Thyroid gland (tissue), 4 donors: ENCODE measurements at regions not wholly inside any gene's neighbourhood (a gene's known extent, or its start where the extent isn't known, plus 50 kb on each side); places are given as distances from the start of the nearest gene placed in this dataset.

Experiments used
- POLR2A ChIP-seq, 2 donors: fragments of 450-650 bp; IDR thresholded peaks; one replicate each; pipeline ENCODE4 v1.6.1; 2017; ENCODE audit warnings: antibody characterized with exemption in 2 of 2, mild to moderate bottlenecking in 2 of 2, moderate library complexity in 1 of 2
- TF ChIP-seq, protein P1 (sequence below), 6 experiments: fragments of 200-600 bp in 3 of 6; fragments of 450-650 bp in 3 of 6; sonication (generic) in 3 of 6; IDR thresholded peaks; one replicate each; pipeline ENCODE4 v1.5.1; 2016 to 2019; ENCODE audit warnings: antibody characterized with exemption in 6 of 6, mild to moderate bottlenecking in 2 of 6, inconsistent platforms in 1 of 6, moderate library complexity in 1 of 6

DNA sequence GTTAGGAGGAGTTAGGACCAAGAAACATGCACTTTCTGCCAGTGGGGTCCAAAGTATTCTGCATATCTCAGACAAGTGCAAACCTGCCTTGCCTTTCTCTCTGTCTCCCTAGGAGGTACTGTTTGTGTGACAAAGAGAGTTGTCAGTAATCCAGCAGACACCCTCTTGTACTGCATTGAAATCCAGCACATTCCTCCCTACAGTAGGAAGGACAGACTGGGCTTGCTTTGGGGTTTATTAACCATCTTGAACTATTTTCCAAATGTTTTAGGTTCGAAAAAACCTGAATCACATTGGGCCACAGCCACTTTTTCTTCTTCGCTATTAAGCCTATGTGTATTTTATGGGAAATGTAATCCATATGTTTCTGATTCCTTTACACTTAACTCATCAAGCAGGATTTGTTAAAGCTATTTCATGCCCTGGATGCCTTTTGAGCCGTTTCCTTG, 204.2 kb upstream of the KCNJ16 start:
- TF ChIP-seq, protein P1, sequence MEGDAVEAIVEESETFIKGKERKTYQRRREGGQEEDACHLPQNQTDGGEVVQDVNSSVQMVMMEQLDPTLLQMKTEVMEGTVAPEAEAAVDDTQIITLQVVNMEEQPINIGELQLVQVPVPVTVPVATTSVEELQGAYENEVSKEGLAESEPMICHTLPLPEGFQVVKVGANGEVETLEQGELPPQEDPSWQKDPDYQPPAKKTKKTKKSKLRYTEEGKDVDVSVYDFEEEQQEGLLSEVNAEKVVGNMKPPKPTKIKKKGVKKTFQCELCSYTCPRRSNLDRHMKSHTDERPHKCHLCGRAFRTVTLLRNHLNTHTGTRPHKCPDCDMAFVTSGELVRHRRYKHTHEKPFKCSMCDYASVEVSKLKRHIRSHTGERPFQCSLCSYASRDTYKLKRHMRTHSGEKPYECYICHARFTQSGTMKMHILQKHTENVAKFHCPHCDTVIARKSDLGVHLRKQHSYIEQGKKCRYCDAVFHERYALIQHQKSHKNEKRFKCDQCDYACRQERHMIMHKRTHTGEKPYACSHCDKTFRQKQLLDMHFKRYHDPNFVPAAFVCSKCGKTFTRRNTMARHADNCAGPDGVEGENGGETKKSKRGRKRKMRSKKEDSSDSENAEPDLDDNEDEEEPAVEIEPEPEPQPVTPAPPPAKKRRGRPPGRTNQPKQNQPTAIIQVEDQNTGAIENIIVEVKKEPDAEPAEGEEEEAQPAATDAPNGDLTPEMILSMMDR (IDR thresholded peaks at IDR 0.05) = no peak
- no peak for TF ChIP-seq POLR2A (IDR thresholded peaks at IDR 0.05)
